GM11168 (cell line): ENCODE measurements at regions not wholly inside any gene's neighbourhood (a gene's known extent, or its start where the extent isn't known, plus 50 kb on each side); places are given as distances from the start of the nearest gene placed in this dataset.
"Not testable (repeated sequence)": the region's sequence is repeated elsewhere in the genome, so short reads cannot be mapped to it uniquely, and the experiment has no call there.

Experiments used
- in situ Hi-C: fragments of 300-500 bp; cut with MboI; formaldehyde crosslinking; loops from one replicate; pipeline ENCODE4 v1.12.0; 2022; ENCODE audit warnings: low sequenced_read_pairs; ENCODE audit not compliant: unreplicated experiment

DNA sequence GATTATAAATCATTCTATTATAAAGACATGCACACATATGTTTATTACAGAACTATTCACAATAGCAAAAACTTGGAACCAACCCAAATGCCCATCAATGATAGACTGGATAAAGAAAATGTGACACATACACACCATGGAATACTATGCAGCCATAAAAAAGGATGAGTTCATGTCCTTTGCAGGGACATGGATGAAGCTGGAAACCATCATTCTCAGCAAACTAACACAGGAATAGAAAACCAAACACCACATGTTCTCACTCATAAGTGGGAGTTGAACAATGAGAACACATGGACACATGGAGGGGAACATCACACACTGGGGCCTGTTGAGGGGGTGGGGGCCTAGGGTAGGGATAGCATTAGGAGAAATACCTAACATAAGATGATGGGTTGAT, 168.4 kb downstream of the ZNF648 start:
- in situ Hi-C loops, result not testable (repeated sequence)

DNA sequence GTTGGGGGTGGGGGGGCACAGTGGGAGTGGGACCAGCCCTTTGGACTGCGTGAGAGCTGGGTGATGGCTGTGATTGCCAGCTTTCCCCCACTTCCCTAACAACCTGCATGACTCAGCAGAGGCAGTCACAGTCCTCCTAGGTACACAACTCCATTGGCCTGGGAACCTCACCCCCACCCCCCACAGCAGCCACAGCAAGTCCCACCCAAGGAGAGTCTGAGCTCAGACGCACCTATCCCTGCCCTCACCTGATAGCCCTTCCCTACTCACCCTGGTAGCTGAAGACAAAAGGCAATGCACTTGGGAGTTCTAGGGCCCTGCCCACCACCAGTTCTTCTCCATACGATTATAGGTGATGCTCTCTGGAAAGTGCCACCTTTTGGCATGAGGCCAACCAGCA, 188.9 kb downstream of the ZNF648 start:
- in situ Hi-C loops, result no loop called here

DNA sequence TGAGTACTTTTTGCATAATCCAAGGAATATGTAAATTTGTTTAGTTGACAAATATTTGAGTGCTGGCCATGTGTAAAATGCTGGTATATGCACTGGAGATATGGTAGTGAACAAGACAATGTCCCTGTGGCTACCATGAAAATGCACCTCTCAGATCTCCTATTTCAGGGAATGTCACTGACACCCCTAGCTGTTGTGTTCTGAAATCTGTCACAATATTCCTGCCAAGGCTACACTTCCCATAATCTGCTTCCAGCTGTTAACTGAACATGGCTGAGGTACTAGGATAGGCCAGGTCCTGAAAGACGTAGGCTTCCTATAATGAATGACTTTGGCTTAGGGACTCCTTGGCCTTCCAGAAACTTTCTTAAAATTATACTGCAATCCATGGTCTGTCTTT, 197.8 kb downstream of the ZNF648 start:
- in situ Hi-C loops, result no loop called here

DNA sequence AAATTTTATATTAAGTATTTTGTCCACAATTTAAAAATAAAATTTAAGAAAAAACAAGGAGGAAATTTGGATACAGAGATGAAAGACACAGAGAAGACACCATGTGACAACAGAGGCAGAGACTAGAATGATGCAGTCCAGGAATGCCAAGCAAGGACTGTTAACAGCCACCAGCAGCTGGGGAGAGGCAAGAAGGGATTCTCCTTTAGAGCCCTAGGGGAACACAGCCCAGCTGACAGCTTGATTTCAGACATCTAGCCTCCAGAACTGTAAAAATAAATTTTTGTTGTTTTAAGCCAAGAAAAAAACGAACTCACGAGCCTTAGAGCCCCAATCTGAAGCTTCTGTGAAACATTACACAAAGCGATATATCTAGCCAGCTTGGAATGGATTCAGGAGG, 198.5 kb downstream of the ZNF648 start:
- in situ Hi-C loops, result no loop called here

DNA sequence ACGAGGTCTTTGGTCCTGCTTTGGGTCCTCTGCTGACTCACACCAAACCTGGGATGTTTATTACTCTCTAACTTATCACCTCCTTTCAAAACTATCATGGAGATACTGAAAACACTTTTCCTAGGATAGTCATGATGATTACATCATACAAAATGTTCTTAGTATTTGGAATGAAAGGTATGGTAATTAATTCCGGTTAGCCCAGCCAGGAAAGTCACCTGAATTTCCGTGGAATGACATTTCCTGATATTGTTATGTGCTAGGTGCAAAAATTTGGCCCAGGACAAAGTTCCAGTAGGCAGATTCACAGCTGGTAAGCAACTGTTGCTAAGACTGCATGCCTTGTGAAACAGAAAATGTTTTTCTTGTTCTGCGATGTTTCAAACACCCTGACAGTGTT, 203.4 kb downstream of the ZNF648 start:
- in situ Hi-C loops, result no loop called here
